DND-41 (cell line): ENCODE measurements at regions not wholly inside any gene's neighbourhood (a gene's known extent, or its start where the extent isn't known, plus 50 kb on each side); places are given as distances from the start of the nearest gene placed in this dataset.

Experiments
- EZH2 ChIP-seq: IDR thresholded peaks from 3 replicates; pipeline ENCODE4 v1.6.1; 2012; ENCODE audit warnings: borderline replicate concordance, low read depth, mild to moderate bottlenecking, moderate library complexity, low read length, inconsistent platforms; ENCODE audit not compliant: severe bottlenecking
- TF ChIP-seq, protein P1 (sequence below): IDR thresholded peaks from 2 replicates; pipeline ENCODE4 v1.5.1; 2012; ENCODE audit warnings: borderline replicate concordance, low read length, moderate library complexity, mild to moderate bottlenecking; ENCODE audit not compliant: poor library complexity, severe bottlenecking; ENCODE audit errors: extremely low read depth

DNA sequence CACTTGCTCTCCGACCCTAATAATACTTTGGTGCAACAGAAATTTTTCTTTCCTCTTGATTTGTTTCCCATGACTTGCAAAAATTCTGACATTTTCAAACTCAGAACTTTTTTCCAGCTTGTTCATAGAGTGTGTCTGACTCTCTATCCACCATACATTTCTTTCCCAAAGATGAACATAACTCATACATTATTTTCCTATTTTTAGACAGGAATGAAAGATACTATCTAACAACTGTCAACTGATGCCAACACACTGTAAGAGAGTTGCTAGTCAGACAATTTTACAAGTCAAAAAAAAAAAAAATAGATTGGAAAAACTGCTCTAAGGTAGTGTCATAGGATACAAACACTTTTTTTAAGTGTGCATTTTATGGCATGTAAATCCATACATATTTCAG, 1001.0 kb upstream of the WWC1 start:
- TF ChIP-seq EZH2 = no peak
- TF ChIP-seq, protein P1, sequence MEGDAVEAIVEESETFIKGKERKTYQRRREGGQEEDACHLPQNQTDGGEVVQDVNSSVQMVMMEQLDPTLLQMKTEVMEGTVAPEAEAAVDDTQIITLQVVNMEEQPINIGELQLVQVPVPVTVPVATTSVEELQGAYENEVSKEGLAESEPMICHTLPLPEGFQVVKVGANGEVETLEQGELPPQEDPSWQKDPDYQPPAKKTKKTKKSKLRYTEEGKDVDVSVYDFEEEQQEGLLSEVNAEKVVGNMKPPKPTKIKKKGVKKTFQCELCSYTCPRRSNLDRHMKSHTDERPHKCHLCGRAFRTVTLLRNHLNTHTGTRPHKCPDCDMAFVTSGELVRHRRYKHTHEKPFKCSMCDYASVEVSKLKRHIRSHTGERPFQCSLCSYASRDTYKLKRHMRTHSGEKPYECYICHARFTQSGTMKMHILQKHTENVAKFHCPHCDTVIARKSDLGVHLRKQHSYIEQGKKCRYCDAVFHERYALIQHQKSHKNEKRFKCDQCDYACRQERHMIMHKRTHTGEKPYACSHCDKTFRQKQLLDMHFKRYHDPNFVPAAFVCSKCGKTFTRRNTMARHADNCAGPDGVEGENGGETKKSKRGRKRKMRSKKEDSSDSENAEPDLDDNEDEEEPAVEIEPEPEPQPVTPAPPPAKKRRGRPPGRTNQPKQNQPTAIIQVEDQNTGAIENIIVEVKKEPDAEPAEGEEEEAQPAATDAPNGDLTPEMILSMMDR = no peak
